Brain microvascular endothelial cell (primary cell): ENCODE measurements at regions not wholly inside any gene's neighbourhood (a gene's known extent, or its start where the extent isn't known, plus 50 kb on each side); places are given as distances from the start of the nearest gene placed in this dataset.

ENCODE experiments used
- DNase-seq: peaks from one replicate; pipeline ENCODE4 v3.0.0-alpha.2; 2020
- H3K27ac ChIP-seq: fragments of 250-450 bp; sonication (Bioruptor Pico); 2 replicates; pipeline ENCODE4 v1.5.1; 2020; ENCODE audit warnings: mild to moderate bottlenecking, moderate library complexity
- H3K27me3 ChIP-seq: fragments of 250-450 bp; sonication (Bioruptor Pico); replicated peaks from 2 replicates; pipeline ENCODE4 v1.5.1; 2020; ENCODE audit warnings: mild to moderate bottlenecking
- H3K36me3 ChIP-seq: fragments of 250-450 bp; sonication (Bioruptor Pico); replicated peaks from 2 replicates; pipeline ENCODE4 v1.5.1; 2020; ENCODE audit warnings: mild to moderate bottlenecking
- H3K4me3 ChIP-seq: 2 replicates; pipeline ENCODE4 v1.5.1; 2011; ENCODE audit warnings: low read depth, mild to moderate bottlenecking, control low read depth, low read length, moderate library complexity
- in situ Hi-C: cut with HindIII; loops from 2 replicates; pipeline ENCODE4 v1.10.0; 2017; ENCODE audit warnings: low sequenced_read_pairs, low pct_ligation_motif_present
- TF ChIP-seq, protein P1 (sequence below): IDR thresholded peaks from 2 replicates; pipeline ENCODE4 v1.5.1; 2011; ENCODE audit warnings: low read depth, mild to moderate bottlenecking, moderate library complexity, low read length, control low read depth, inconsistent platforms; ENCODE audit errors: missing control alignments

- no peak overlapping the region for H3K27ac ChIP-seq
- H3K4me3 ChIP-seq, result no peak overlapping the region
- no peaks in the 10 kb centered on the region for H3K36me3 ChIP-seq
- in situ Hi-C loops, result no loop called here
- no peaks in the 10 kb centered on the region for H3K27me3 ChIP-seq
- DNase-seq, result no peak
- TF ChIP-seq, protein P1, sequence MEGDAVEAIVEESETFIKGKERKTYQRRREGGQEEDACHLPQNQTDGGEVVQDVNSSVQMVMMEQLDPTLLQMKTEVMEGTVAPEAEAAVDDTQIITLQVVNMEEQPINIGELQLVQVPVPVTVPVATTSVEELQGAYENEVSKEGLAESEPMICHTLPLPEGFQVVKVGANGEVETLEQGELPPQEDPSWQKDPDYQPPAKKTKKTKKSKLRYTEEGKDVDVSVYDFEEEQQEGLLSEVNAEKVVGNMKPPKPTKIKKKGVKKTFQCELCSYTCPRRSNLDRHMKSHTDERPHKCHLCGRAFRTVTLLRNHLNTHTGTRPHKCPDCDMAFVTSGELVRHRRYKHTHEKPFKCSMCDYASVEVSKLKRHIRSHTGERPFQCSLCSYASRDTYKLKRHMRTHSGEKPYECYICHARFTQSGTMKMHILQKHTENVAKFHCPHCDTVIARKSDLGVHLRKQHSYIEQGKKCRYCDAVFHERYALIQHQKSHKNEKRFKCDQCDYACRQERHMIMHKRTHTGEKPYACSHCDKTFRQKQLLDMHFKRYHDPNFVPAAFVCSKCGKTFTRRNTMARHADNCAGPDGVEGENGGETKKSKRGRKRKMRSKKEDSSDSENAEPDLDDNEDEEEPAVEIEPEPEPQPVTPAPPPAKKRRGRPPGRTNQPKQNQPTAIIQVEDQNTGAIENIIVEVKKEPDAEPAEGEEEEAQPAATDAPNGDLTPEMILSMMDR, result no peak
These were observed 781.9 kb upstream of the GALNTL6 start for GRCh38 chr4:171031338-171031737.

GRCh38 chr4:171025776-171026175 lies 787.4 kb upstream of the GALNTL6 start:
- Histone ChIP-seq H3K27ac (no peak overlapping the region), H3K27me3 (no peaks in the 10 kb centered on the region), H3K36me3 (no peaks in the 10 kb centered on the region), H3K4me3 (no peak overlapping the region)
- TF ChIP-seq, protein P1, result no peak
- no peak for DNase-seq
- in situ Hi-C loops, result no loop called here

GRCh38 chr4:171025343-171025742 lies 787.9 kb upstream of the GALNTL6 start:
- in situ Hi-C loops, result no loop called here
- TF ChIP-seq, protein P1, result no peak
- no peak for DNase-seq
- Histone ChIP-seq H3K4me3 (no peak overlapping the region), H3K27me3 (no peaks in the 10 kb centered on the region), H3K27ac (no peak overlapping the region), H3K36me3 (no peaks in the 10 kb centered on the region)

DNA sequence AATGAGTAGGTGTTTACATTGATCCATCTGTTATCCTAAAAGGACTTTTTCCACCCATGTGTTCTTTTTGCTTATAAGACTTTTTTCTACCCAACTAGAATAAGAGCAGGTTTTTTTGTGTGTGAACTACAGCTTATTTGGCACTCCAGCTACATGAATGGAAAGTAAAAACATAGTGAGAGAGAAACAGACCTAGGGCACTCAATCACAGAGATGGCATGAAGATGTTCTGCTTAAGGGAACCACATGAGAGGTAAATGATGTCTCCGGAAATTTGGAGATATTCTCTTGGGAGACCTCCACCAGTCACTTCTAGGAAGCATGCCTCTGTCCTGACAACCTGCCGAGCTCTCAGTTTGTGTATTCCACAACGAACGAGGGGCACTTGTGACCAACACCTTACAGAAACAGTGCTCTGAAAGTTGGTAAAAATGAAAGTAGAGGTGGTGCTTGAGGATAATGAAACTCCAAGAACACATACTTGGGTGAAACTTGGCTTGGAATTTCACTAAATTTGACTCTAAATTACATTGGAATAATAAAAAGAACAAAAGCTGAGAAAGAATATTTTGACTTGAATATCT lies 788.4 kb upstream of the GALNTL6 start:
- no peak for DNase-seq
- H3K36me3 ChIP-seq, result no peaks in the 10 kb centered on the region
- H3K27me3 ChIP-seq, result no peaks in the 10 kb centered on the region
- no peak overlapping the region for H3K4me3 ChIP-seq
- no peak overlapping the region for H3K27ac ChIP-seq
- TF ChIP-seq, protein P1, result no peak
- in situ Hi-C loops, result no loop called here

DNA sequence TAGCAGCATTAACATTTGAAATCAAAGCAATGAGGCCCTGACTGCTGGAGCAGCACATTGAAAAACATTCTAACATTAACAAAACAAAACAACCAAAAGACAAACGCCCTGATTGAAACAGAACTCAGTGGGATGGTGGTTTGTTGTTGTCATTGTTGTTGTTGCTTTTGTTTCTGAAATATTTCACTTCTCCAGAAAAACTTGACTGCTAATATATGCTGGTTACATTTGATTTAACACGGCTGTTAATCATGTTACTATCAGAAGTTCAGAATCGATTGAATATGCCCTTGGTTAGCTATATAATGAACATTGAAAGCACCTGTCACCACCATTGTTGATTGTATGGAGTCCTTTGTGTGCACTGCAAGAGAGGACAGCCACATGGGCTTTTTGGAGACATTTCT lies 790.4 kb upstream of the GALNTL6 start:
- no peaks in the 10 kb centered on the region for H3K27me3 ChIP-seq
- in situ Hi-C loops, result no loop called here
- DNase-seq, result no peak
- H3K4me3 ChIP-seq, result no peak overlapping the region
- H3K36me3 ChIP-seq, result no peaks in the 10 kb centered on the region
- no peak overlapping the region for H3K27ac ChIP-seq
- TF ChIP-seq, protein P1, result no peak

GRCh38 chr4:171017593-171017992 lies 795.6 kb upstream of the GALNTL6 start:
- TF ChIP-seq, protein P1, result no peak

More at GRCh38 chr4:171017593-171017992, 795.6 kb upstream of the GALNTL6 start:
- peak; percentile 14 for DNase-seq
- Histone ChIP-seq H3K4me3 (no peak overlapping the region), H3K27me3 (no peaks in the 10 kb centered on the region), H3K27ac (no peak overlapping the region), H3K36me3 (no peaks in the 10 kb centered on the region)
- in situ Hi-C loops, result no loop called here
